GM03348 (cell line): ENCODE measurements at regions not wholly inside any gene's neighbourhood (a gene's known extent, or its start where the extent isn't known, plus 50 kb on each side); places are given as distances from the start of the nearest gene placed in this dataset.
"Not testable (repeated sequence)": the region's sequence is repeated elsewhere in the genome, so short reads cannot be mapped to it uniquely, and the experiment has no call there.

Source experiments
- DNase-seq: peaks from one replicate; pipeline ENCODE4 v3.0.0; 2012; ENCODE audit warnings: low spot score

DNA sequence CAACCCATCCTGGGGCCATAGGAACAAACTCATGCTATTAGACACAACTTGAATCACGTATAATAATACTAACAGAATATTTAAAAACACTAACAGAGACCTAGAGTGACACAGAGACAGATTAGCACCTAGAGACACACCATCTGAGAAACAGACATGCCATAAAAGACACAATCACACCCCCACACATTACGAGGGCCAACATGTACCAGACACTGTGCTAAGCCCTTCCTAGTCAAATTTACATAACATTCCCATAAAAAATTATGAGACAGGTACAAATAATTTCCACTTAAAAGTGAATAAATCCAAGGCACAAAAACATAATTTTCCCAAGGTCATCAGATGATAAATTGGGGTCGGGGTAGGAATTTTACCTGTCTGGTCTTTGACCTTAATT lies 141.1 kb upstream of the PRSS16 start:
- DNase-seq: no peak

DNA sequence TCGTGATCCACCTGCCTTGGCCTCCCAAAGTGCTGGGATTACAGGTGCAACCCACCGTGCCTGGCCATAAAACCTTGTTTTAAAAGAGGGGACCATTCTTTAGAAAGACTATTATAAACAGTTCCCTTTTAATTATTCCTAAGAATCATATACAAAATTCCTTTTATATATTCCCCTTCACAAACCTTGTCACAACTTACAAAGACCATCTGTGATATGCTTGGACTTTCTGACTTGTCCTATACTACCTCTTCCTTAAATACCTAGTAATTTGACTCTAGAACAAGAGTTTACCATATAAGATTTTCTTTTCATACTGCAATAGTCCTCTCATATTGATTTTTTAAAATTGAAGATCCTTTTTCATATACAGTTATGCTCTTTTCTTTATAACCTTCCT lies 135.8 kb upstream of the PRSS16 start:
- no peak for DNase-seq

DNA sequence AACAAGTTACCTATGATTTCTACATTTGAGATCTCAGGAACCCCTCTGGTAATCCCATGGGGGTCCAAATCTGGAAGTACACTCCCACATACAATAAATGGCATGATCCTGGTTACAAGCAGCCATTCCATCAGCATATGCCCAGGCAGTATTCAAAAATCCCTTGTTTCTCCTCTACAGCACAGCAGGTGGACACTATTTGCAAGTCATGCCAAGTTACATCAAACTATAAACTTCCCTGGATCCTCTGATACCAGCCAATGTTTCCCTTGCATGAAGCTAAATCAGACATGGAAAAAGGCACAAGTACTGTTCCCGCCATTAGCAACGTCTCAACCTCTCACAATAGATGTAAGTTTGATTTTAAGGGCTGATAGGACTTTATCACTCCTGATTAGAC lies 134.5 kb upstream of the PRSS16 start:
- DNase-seq: no peak

DNA sequence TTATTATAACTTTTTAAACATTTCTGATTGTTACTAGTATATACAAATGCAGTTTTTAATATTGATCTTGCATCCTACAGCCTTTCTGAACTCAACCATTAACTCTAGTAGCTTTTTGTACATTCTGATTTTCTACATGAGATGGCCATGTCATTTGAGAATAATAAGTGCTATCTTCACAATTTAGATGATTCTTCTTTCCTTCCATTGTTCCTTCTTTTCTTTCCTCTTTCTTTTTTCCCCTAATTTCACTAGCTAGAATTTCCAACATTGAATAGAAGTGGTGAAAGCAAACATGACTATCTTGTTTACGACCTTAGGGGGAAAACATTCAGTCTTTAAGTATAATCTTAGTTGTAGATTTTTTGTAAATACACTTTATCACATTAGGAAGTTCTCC lies 128.2 kb upstream of the PRSS16 start:
- no peak for DNase-seq

DNA sequence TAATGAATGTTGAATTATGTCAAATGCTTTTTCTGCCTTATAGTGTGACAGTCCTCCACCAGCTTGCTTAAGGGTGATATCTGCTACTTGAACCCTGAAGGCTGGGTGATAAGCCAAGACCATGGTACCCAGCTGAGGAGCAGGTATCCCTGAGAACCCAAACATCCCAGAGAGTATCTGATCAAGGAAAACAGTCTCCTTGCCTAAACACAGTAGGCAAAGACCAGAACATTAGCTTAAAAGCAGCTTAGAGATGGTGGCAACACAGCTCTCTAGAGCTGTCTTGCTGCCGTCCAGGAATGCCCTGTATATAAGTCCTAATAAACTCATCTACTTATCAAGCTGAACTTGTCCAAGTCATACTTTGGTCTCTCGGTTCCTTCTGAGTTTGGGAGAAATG lies 127.7 kb upstream of the PRSS16 start:
- DNase-seq: no peak

DNA sequence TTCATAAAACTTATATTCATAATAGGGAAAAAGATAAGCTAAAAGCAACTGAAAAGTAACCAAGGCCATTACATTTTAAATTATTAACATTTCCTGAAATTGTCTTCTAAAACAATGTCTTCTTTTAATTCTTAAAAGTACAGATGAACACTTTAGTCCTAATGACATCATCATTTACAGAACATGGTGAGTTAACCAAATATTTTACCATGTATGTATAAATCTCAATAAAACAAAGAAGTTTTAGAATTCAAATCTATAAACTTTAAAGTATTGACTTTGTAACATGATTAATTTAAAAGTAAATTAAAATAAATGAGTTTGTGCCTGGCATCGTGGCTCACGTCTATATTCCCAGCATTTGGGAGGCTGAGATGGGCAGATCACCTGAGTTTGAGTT lies 125.9 kb upstream of the PRSS16 start:
- DNase-seq: no peak

DNA sequence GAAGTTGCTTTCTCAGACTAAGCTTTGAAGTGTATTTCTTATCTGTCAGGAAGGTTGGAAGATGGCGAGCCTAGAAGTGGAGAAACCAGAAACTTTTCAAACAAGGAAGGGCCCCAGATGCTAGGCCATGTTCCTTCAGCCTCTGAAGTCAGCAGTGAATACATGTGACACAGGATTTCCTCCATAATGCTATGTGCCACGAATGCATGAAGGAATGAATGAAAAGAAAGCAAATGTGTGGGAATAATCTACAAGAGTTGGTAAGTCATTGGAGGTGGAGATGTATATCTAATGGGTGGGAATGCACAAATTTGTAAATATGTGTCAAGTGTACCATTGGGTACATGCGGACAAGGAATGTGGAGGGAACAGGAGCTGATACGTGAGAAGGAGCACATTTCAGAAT lies 123.2 kb upstream of the PRSS16 start:
- DNase-seq: no peak

DNA sequence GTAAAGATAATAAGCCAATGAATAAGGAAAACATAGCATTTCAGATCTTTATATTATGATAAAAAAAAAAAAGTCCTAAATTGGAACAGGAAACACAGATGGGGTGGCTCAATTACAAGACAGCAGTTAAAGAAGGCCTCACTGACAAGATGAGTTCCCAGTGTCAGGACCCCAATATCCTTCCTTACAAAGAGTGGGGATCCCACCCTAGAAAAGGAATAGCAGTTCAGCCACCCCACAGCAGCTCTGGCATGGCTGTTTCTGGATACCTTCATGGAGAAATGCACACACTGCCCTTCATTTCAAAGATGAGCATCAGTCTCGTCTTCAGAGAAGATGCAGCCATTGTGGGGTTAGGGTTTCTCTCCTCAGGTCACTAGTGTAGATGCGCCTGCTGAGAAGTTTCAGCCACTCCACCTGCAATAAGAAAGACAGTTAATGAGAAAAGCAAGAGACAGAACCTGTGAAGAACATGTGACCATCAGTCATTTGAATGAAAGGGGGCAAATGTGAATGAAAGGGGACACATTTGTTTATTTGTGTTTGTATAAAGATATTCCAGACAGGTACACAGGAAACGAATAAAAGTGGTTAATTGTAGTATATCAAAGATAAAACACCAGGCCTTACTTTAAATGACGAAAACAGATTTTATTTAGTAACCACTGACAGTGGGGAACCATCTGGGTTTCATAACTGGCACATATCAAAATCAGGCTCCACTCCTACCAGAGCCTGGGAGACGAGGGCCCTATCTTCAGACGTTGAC lies 121.3 kb upstream of the PRSS16 start:
- no peak for DNase-seq

DNA sequence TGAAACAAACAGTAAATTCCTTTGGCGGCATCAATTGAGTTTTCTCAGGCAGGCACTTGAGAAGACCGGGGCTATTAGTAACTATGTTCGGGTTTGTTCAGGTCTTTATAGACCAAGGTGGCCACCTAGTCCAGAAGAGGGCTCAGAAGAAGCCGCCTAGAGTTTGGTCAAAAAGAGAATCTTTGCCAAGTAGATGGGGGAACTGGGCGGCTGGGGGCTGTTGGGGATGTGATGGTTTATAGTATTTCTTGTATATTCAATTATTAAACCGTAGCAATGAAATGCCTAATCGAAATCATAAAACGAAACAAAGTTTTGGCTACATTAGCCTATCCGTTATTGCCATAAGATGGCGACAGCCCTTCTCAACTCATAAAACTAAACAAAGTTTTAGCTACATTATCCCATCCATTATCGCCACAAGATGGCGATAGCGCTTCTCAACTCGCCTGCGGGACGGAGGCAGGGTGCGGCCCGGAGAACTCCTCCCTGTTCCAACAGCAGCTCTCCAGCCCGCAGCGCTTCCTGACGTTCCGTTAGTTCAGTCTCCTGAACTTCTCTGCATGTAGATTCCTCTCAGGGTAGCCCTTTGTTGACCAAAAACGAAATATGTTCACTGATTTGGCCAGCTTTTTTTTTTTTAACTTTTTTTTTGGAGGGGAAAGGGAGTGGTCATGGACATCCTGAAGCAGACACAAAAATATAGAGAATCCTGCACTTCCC lies 120.5 kb upstream of the PRSS16 start:
- DNase-seq: peak; percentile 81

DNA sequence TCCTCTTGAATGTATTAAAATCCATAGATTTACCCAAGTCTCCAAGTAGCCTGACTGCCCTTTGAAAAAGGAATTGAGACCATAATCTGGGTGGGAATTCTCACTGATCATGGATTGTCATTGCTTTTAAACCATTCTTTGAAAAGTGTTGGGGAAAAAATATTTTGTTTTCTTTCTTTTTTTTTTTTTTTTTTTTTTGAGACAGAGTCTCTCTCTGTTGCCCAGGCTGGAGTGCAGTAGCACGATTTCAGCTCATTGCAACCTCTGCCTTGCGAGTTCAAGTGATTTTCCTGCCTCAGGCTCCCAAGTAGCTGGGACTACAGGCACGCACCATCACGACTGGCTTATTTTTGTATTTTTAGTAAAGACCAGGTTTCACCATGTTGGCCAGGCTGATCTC lies 119.6 kb upstream of the PRSS16 start:
- DNase-seq: not testable (repeated sequence)

DNA sequence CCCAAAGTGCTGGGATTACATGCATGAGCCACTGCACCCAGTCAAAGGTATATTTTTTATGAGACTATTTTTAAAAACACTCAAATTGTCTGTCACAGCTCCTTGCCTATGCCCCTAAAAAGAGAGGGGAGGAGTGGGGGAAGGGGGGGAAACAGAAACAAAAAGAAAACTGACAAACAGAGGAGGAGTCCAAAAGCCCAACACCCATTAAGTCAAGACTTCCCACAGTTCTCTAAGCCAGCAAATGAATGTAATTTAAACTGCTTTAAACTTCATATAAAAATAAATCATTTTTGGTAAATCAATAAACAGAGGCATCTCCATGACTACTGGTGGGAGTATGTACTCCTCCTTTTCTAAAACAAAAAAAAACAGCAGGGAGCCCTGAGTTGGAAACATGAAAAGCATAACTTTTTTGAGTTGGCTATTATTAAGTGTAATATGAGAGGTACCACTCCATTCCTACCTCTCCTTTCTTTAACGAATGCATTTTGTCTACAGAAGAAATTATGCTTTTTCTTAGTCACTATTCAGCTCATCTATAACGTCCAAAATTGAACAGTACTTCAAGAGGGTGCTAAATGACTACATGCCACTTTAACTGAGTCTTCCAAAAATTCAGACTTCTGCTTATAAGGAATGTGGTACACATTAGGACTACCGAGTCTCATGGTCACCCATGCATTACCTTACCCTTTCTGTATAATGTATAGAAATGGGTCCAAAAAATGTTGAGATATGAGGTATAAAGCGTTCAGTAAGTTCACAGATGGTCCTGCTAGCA lies 119.0 kb upstream of the PRSS16 start:
- DNase-seq: no peak

DNA sequence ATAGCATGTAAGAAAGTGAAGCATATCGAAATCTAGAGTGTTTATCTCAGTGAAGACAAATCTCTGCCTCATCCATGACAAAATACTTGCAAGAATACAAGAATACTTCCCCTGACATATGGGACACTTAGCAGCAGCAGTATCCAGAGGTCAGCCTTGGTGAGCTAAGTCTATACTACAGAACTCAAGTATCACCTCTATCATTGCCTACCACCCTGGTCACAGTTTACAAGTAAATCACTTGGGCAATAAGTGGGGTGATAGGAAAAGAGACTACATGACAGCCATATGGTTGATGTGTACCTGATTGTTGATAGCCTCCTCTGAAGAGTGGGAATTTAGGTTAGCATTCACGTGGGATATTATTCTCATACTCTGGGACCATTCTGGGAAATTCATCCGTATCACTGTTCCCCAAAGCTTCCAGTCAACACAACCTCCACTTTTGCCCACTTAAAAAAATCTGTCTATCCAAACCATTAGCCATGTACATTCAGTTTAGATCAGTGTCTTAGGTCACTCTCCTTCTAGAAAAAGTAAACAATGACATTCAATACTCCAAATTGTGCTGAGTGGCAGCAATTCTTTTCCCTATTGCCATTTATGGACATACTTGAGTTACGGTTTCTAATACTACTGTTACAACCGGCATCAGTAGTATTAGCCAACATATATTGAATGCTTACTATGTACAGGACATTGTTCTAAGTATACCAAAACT lies 118.2 kb upstream of the PRSS16 start:
- DNase-seq: no peak

DNA sequence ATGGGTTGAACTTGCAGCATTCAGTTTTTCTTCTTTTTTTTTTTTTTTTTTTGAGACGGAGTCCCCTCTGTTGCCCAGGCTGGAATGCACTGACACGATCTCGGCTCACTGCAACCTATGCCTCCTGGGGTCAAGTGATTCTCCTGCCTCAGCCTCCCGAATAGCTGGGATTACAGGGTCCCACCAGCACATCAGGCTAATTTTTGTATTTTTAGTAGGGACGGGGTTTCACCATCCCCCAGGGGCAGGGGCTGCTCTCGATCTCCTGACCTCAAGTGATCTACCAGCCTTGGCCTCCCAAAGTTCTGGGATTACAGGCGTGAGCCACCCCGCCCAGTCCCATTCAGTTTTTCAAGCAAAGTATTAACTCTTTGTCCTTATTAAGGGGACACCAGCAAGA lies 117.6 kb upstream of the PRSS16 start:
- no peak for DNase-seq

DNA sequence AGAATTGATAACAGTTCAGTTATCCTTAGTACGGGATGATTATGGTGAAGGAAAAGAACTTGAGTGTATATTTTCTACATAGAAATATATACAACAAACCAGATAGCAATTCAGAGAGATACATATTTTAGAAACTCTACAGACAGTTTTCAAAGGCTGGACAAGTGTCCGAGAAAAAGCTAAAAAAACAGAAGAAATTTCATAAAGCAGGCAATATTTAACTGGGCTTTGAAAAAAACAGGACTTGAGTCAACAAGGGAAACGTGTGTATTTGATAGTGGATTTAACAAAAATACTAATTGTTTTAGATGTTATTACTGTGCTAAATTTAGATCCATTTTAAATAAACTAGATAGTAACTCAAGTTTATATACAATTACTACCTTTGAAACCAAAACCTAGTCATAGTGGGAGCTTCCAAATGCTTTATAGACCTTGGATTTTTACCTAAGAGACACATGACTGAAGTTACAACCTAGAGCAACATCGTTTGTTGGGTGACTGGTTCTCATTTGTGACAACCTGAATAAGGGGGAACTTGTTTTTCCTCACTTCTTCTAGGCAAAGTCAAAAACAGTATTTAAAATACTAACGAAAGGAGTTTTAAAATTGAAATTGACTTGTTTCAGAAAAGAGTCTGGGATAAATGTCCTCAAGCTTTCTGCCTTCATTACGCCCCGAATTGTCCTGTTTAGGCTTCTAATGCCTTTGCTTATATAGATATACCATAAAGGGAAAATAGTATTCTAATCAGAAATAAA lies 116.7 kb upstream of the PRSS16 start:
- DNase-seq: no peak

DNA sequence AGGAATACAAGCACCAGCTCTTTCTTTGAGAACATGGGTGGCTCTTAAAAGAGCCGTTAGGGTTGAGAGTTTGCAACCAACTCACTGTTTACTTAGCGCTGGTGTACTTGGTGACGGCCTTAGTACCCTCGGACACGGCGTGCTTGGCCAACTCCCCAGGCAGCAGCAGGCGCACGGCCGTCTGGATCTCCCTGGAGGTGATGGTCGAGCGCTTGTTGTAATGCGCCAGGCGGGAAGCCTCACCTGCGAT lies 115.3 kb upstream of the PRSS16 start:
- not testable (repeated sequence) for DNase-seq

DNA sequence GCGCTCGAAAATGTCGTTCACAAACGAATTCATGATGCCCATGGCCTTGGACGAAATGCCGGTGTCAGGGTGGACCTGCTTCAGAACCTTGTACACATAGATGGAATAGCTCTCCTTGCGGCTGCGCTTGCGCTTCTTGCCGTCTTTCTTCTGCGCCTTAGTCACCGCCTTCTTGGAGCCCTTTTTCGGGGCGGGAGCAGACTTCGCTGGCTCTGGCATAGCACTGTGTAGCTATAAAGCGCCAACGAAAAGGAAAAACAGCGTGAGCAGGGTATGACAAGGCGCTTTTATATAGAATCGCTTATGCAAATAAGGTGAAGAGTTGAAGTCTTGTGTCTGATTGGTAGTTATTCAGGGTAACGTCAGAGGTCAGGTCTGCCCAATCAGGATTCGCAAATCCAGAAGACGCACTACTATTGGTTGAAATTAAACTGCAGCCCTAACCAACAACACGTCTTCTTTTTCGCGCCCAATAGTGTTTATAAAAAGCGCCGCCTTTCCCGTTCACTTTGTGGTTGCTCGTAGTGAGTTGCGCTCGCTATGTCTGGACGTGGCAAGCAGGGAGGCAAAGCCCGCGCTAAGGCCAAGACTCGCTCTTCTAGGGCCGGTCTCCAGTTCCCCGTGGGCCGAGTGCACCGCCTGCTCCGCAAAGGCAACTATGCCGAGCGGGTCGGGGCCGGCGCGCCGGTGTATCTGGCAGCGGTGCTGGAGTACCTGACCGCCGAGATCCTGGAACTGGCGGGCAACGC lies 114.8 kb upstream of the PRSS16 start:
- DNase-seq: peak; percentile 98

DNA sequence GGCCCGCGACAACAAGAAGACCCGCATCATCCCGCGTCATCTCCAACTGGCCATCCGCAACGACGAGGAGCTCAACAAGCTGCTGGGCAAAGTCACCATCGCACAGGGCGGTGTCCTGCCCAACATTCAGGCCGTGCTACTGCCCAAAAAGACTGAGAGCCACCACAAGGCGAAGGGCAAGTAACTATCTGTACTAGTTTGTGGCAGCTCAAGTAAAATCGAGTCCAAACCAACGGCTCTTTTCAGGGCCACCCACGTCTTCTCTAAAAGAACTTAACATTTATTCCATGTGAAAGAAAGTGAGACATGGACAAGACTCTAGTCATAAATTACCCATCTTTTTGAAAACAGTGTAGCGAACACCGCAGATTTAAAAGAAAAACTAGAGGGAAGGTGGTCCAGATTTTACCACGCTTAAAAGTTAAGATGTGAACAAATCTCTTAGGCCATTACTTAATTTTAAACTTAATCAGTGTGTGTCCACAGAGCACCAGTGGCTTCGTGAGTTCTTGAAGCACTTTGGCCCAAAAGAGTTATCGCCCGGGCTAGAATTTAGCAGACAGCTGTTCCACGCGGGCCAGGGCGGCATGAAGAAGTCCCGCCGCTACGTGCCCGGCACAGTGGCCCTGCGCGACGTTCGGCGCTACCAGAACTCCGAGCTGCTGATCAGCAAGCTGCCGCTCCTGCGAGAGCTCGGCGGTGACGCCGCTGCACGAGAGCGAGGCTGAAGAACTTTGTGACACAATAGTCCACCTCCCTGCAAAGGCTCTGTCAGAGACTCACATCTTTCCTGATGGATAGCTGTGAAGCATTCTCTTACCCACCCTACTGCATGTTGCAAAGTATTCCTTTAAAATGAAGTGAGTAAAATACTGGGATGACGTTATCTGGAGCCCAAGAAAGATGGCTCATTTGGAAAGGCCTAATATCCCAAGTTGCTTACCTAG lies 113.9 kb upstream of the PRSS16 start:
- DNase-seq: peak; percentile 51

DNA sequence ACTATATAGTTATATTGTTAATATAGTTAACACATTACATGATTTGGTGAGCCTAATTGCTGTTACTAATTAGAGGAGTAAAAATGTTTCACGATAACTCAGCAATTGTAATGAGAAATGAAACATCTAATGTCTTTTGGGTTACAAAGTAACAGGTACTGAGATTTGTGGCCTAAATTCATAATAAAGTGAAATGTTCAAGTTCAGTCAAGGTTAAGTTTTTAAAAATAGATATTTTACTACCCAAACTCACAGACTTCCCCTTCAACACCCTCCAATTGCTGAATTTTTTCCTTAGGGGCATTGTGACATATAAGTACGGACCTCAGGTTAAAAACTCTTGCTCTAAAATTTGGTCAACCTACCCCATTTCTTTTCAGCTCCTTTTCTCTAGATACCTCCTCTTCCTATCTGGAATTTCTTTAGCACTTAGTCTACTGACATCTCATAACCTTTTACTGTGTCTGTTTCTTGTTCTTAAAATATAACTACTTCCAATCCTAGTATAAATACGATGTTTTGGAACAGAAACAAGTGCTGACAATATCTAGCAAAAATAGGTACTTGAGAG lies 112.3 kb upstream of the PRSS16 start:
- DNase-seq: no peak

DNA sequence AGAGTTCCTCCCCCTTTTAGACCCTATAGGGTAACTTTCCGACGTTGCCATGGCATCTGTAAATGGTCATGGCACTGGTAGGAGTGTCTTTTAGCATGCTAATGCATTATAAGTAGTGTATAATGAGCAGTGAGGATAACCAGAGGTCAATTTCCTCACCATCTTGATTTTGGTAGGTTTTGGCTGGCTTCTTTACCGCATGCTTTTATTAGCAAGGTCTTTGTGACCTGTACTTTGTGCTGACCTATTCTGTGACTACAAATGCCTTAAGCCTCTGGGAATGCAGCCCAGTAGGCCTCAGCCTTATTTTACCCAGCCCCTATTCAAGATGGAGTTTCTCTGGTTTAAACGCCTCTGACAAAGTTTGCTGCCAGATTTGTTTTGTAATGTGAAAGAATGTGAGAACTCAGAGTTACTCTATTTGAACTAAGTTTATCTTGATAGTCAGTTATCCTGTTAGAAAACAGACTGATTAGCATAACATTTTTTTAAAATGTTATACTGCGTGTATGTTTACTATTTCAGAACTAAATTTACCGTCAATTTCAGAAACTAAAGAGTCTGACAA lies 111.3 kb upstream of the PRSS16 start:
- DNase-seq: no peak
